H9 (cell line): ENCODE measurements at regions not wholly inside any gene's neighbourhood (a gene's known extent, or its start where the extent isn't known, plus 50 kb on each side); places are given as distances from the start of the nearest gene placed in this dataset.

ENCODE experiments used
- DNase-seq: peaks from one replicate; pipeline ENCODE4 v3.0.0-alpha.2; 2017
- H2AFZ ChIP-seq: one replicate; pipeline ENCODE4 v1.6.1; 2013; ENCODE audit warnings: mild to moderate bottlenecking, low read length, control low read depth, moderate library complexity
- H2AK5ac ChIP-seq: 2 replicates; pipeline ENCODE4 v1.6.1; 2013; ENCODE audit warnings: low read length, control low read depth, mixed read lengths; ENCODE audit not compliant: insufficient read length
- H2BK120ac ChIP-seq: one replicate; pipeline ENCODE4 v1.6.1; 2013; ENCODE audit warnings: low read depth, mild to moderate bottlenecking, low read length, control low read depth, inconsistent platforms; ENCODE audit not compliant: poor library complexity, severe bottlenecking
- H2BK12ac ChIP-seq: 2 replicates; pipeline ENCODE4 v1.6.1; 2013; ENCODE audit warnings: low read length, control low read depth, mixed read lengths, low read depth; ENCODE audit not compliant: insufficient read length
- H2BK15ac ChIP-seq: 2 replicates; pipeline ENCODE4 v1.6.1; 2013; ENCODE audit warnings: low read depth, low read length, control low read depth
- H2BK20ac ChIP-seq: one replicate; pipeline ENCODE4 v1.6.1; 2013; ENCODE audit warnings: low read depth, mild to moderate bottlenecking, low read length, control low read depth, inconsistent platforms; ENCODE audit not compliant: poor library complexity, severe bottlenecking
- H2BK5ac ChIP-seq: 2 replicates; pipeline ENCODE4 v1.6.1; 2013; ENCODE audit warnings: low read length, control low read depth, mixed read lengths; ENCODE audit not compliant: insufficient read length
- H3K14ac ChIP-seq: 2 replicates; pipeline ENCODE4 v1.6.1; 2013; ENCODE audit warnings: low read length, control low read depth; ENCODE audit not compliant: insufficient read depth
- H3K18ac ChIP-seq: 2 replicates; pipeline ENCODE4 v1.6.1; 2013; ENCODE audit warnings: low read depth, mild to moderate bottlenecking, mixed read lengths, low read length, control low read depth; ENCODE audit not compliant: insufficient read length
- H3K23ac ChIP-seq: 2 replicates; pipeline ENCODE4 v1.6.1; 2013; ENCODE audit warnings: low read length, control low read depth, mixed read lengths, low read depth; ENCODE audit not compliant: insufficient read length
- H3K23me2 ChIP-seq: 2 replicates; pipeline ENCODE4 v1.6.1; 2013; ENCODE audit warnings: low read depth, mild to moderate bottlenecking, mixed read lengths, low read length, control low read depth; ENCODE audit not compliant: insufficient read length, poor library complexity, severe bottlenecking
- H3K27ac ChIP-seq: 2 replicates; pipeline ENCODE4 v1.5.1; 2013; ENCODE audit warnings: low read length, control low read depth, mixed read lengths, low read depth; ENCODE audit not compliant: insufficient read length
- H3K27me3 ChIP-seq: 2 replicates; pipeline ENCODE4 v1.6.1; 2013; ENCODE audit warnings: low read length, control low read depth, inconsistent platforms; ENCODE audit not compliant: insufficient read depth
- H3K4ac ChIP-seq: 2 replicates; pipeline ENCODE4 v1.6.1; 2013; ENCODE audit warnings: low read depth, mild to moderate bottlenecking, control low read depth, inconsistent platforms, low read length, moderate library complexity
- H3K4me1 ChIP-seq: 2 replicates; pipeline ENCODE4 v1.6.1; 2013; ENCODE audit warnings: low read length, control low read depth, inconsistent platforms; ENCODE audit not compliant: insufficient read depth
- H3K4me2 ChIP-seq: 2 replicates; pipeline ENCODE4 v1.6.1; 2013; ENCODE audit warnings: low read length, control low read depth, mixed read lengths; ENCODE audit not compliant: insufficient read length, insufficient read depth
- H3K56ac ChIP-seq: 2 replicates; pipeline ENCODE4 v1.6.1; 2013; ENCODE audit warnings: low read depth, mild to moderate bottlenecking, mixed read lengths, low read length, control low read depth; ENCODE audit not compliant: insufficient read length
- H3K79me1 ChIP-seq: 2 replicates; pipeline ENCODE4 v1.6.1; 2013; ENCODE audit warnings: low read depth, mild to moderate bottlenecking, moderate library complexity, low read length, control low read depth, inconsistent platforms; ENCODE audit not compliant: insufficient read depth, poor library complexity, severe bottlenecking
- H3K79me2 ChIP-seq: 2 replicates; pipeline ENCODE4 v1.6.1; 2013; ENCODE audit warnings: low read length, control low read depth, inconsistent platforms; ENCODE audit not compliant: insufficient read depth
- H3K9ac ChIP-seq: 2 replicates; pipeline ENCODE4 v1.6.1; 2013; ENCODE audit warnings: low read length, control low read depth, mixed read lengths; ENCODE audit not compliant: insufficient read length; ENCODE audit errors: extremely low read depth
- H3K9me3 ChIP-seq: one replicate; pipeline ENCODE4 v1.6.1; 2013; ENCODE audit warnings: low read depth, low read length, inconsistent platforms; ENCODE audit not compliant: control insufficient read depth
- H3T11ph ChIP-seq: one replicate; pipeline ENCODE4 v1.6.1; 2013; ENCODE audit warnings: mild to moderate bottlenecking, low read length, control low read depth, inconsistent platforms
- H4K20me1 ChIP-seq: one replicate; pipeline ENCODE4 v1.6.1; 2013; ENCODE audit not compliant: control insufficient read depth, insufficient read length, insufficient read depth
- H4K5ac ChIP-seq: 2 replicates; pipeline ENCODE4 v1.6.1; 2013; ENCODE audit warnings: low read depth, mild to moderate bottlenecking, mixed read lengths, low read length, control low read depth; ENCODE audit not compliant: insufficient read length
- H4K8ac ChIP-seq: replicated peaks from 2 replicates; pipeline ENCODE4 v1.6.1; 2013; ENCODE audit warnings: low read length, control low read depth, mixed read lengths, low read depth; ENCODE audit not compliant: insufficient read length
- H4K91ac ChIP-seq: 2 replicates; pipeline ENCODE4 v1.6.1; 2013; ENCODE audit warnings: low read depth, mild to moderate bottlenecking, moderate library complexity, mixed read lengths, low read length, control low read depth; ENCODE audit not compliant: insufficient read length
- H3K27ac Mint-ChIP-seq, 3 experiments: 2 replicates in 2 of 3; 3 replicates in 1 of 3; pipeline ENCODE4 v1.8.0; 2020 to 2021; ENCODE audit warnings: mixed read lengths in 3 of 3, mild to moderate bottlenecking in 1 of 3, moderate library complexity in 1 of 3
- H3K27me3 Mint-ChIP-seq: 2 replicates; pipeline ENCODE4 v1.8.0; 2021; ENCODE audit warnings: low read depth, mild to moderate bottlenecking, moderate library complexity, mixed read lengths
- H3K36me3 Mint-ChIP-seq, 3 experiments: 2 replicates in 2 of 3; 3 replicates in 1 of 3; pipeline ENCODE4 v1.8.0; 2020 to 2021; ENCODE audit warnings: low read depth in 3 of 3, mixed read lengths in 3 of 3; ENCODE audit not compliant: insufficient read depth in 1 of 3
- H3K4me1 Mint-ChIP-seq, 2 experiments: 2 replicates each; pipeline ENCODE4 v1.8.0; 2020; ENCODE audit warnings: mixed read lengths in 2 of 2
- H3K4me3 Mint-ChIP-seq, 2 experiments: 2 replicates in 1 of 2; 3 replicates in 1 of 2; pipeline ENCODE4 v1.8.0; 2020 to 2021; ENCODE audit warnings: mild to moderate bottlenecking in 2 of 2, mixed read lengths in 2 of 2, moderate library complexity in 1 of 2
- H3K9me3 Mint-ChIP-seq, 2 experiments: 2 replicates in 1 of 2; 3 replicates in 1 of 2; pipeline ENCODE4 v1.8.0; 2020; ENCODE audit warnings: mild to moderate bottlenecking in 2 of 2, mixed read lengths in 2 of 2, moderate library complexity in 1 of 2
- CTCF ChIP-seq: fragments of 200-600 bp; sonication (generic); conservative IDR thresholded peaks from 3 replicates; pipeline ENCODE4 v1.8.0; 2021; ENCODE audit warnings: antibody characterized with exemption, mild to moderate bottlenecking
- WGBS: extraction: QIAGEN DNeasy Blood & Tissue Kit; methylation state at CpG from one replicate; pipeline ENCODE4 v1.1.7; 2013; ENCODE audit warnings: missing lambda C conversion rate, low lambda C conversion rate, mixed read lengths; ENCODE audit not compliant: insufficient read length; ENCODE audit errors: extremely low coverage; 5-methylcytosine and 5-hydroxymethylcytosine counted together

- Mint-ChIP-seq H3K27me3 (peaks cover 17% of the 10 kb centered on the region), H3K36me3 (no peaks in the 10 kb centered on the region), H3K27ac (no peak overlapping the region), H3K4me1 (no peaks in the 10 kb centered on the region), H3K9me3 (peaks cover 0 to 5% of the 10 kb centered on the region in 2 experiments; a peak in 1 of 5 replicates), H3K4me3 (no peak overlapping the region)
- H2AK5ac ChIP-seq, result no peak overlapping the region
- no peaks in the 10 kb centered on the region for H3K9me3 ChIP-seq
- H2BK12ac ChIP-seq, result no peak overlapping the region
- H3K27ac ChIP-seq, result no peak overlapping the region
- no peak overlapping the region for H3K23ac ChIP-seq
- no peak overlapping the region for H4K8ac ChIP-seq
- H3K79me2 ChIP-seq, result no peaks in the 10 kb centered on the region
- no peak overlapping the region for H2AFZ ChIP-seq
- H4K91ac ChIP-seq, result no peak overlapping the region
- H3K14ac ChIP-seq, result no peak overlapping the region
- H3T11ph ChIP-seq, result no peak overlapping the region
- H4K20me1 ChIP-seq, result no peaks in the 10 kb centered on the region
- no peak overlapping the region for H3K4me2 ChIP-seq
- no peak overlapping the region for H3K9ac ChIP-seq
- H2BK20ac ChIP-seq, result no peak overlapping the region
- WGBS, result no CpG with 5 or more reads among the region's 10 CpGs
- H2BK5ac ChIP-seq, result no peak overlapping the region
- DNase-seq, result no peak
- no peak for TF ChIP-seq CTCF
- no peak overlapping the region for H2BK120ac ChIP-seq
- no peak overlapping the region for H3K18ac ChIP-seq
- H3K27me3 ChIP-seq, result no peaks in the 10 kb centered on the region
- H3K56ac ChIP-seq, result no peak overlapping the region
- H4K5ac ChIP-seq, result no peak overlapping the region
- H3K23me2 ChIP-seq, result no peaks in the 10 kb centered on the region
- H3K79me1 ChIP-seq, result no peaks in the 10 kb centered on the region
- H3K4ac ChIP-seq, result no peak overlapping the region
- H3K4me1 ChIP-seq, result no peaks in the 10 kb centered on the region
- no peak overlapping the region for H2BK15ac ChIP-seq
Measured at GRCh38 chr10:117622471-117623184, 80.1 kb downstream of the EMX2 start.
